ENCODE measurements at regions not wholly inside any gene's neighbourhood (a gene's known extent, or its start where the extent isn't known, plus 50 kb on each side); places are given as distances from the start of the nearest gene placed in this dataset.

DNA sequence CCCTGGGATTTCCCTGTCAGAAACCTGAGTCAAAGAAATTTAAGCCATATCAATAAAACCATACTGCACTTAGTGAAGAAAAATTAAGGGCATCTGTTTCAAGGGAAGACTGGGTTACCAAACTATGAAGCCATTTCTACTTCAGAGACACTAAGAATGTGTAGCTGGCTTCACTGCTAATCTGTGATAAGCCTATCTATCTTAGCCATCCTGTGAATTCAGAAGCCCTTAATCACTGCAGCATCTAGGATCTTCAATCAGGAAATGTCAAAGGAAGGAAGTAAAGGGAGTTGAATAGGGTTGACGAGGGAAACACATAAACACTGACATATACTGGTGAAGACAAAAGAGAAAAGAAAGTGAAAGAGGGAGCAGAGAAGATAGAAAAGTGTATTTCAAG lies 777.6 kb upstream of the DIAPH2 start:
- TF ChIP-seq, protein P1, sequence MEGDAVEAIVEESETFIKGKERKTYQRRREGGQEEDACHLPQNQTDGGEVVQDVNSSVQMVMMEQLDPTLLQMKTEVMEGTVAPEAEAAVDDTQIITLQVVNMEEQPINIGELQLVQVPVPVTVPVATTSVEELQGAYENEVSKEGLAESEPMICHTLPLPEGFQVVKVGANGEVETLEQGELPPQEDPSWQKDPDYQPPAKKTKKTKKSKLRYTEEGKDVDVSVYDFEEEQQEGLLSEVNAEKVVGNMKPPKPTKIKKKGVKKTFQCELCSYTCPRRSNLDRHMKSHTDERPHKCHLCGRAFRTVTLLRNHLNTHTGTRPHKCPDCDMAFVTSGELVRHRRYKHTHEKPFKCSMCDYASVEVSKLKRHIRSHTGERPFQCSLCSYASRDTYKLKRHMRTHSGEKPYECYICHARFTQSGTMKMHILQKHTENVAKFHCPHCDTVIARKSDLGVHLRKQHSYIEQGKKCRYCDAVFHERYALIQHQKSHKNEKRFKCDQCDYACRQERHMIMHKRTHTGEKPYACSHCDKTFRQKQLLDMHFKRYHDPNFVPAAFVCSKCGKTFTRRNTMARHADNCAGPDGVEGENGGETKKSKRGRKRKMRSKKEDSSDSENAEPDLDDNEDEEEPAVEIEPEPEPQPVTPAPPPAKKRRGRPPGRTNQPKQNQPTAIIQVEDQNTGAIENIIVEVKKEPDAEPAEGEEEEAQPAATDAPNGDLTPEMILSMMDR (IDR thresholded peaks at IDR 0.05 in 4 of 5, conservative IDR thresholded peaks at IDR 0.05 in 1 of 5) = no peak
- TF ChIP-seq POLR2A (IDR thresholded peaks at IDR 0.05) = no peak
- no peak for ATAC-seq
- intact Hi-C loops (cut with DNase I; ENCODE audit: low total_unique reads) = no loop called here

DNA sequence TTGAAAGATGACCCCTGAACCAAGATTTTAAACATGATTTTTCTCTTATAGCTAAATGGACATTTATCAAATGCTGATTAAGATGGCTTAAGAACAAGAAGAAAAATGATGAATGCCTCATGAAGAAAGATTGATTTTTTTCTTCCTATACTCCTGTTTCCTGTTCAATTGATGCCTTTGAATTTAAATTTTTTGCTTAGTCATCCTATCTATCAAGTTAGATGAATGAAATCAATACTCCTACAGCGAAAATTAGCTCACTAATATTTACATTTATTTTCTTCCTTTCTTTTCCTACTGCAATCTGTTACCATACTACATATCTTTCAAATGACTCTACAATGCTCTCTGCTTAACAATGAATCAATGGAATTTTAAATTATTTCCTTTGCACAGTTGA lies 773.6 kb upstream of the DIAPH2 start:
- no peak overlapping the region for H3K4me3 ChIP-seq
- H3K36me3 ChIP-seq = no peaks in the 10 kb centered on the region
- H3K9me3 ChIP-seq = no peaks in the 10 kb centered on the region
- in situ Hi-C loops (cut with MboI; ENCODE audit: low sequenced_read_pairs in 4 of 4) (no loop called here), intact Hi-C loops (cut with DNase I; ENCODE audit: low total_unique reads) (no loop called here)
- no peak for ATAC-seq
- no peak overlapping the region for H3K27ac ChIP-seq
- H3K27me3 ChIP-seq = no peaks in the 10 kb centered on the region
- no peaks in the 10 kb centered on the region for H3K4me1 ChIP-seq
- no peak for DNase-seq
- TF ChIP-seq POLR2A (IDR thresholded peaks at IDR 0.05) = no peak
- TF ChIP-seq, protein P1 (IDR thresholded peaks at IDR 0.05 in 4 of 5, conservative IDR thresholded peaks at IDR 0.05 in 1 of 5) = no peak

More for the DNA sequence above, 777.6 kb upstream of the DIAPH2 start:
- no peak for DNase-seq
- in situ Hi-C loops (cut with MboI; ENCODE audit: low sequenced_read_pairs in 4 of 4) = no loop called here
- Histone ChIP-seq H3K4me1 (no peaks in the 10 kb centered on the region), H3K9me3 (no peaks in the 10 kb centered on the region), H3K36me3 (no peaks in the 10 kb centered on the region), H3K4me3 (no peak overlapping the region), H3K27ac (no peak overlapping the region), H3K27me3 (no peaks in the 10 kb centered on the region)

DNA sequence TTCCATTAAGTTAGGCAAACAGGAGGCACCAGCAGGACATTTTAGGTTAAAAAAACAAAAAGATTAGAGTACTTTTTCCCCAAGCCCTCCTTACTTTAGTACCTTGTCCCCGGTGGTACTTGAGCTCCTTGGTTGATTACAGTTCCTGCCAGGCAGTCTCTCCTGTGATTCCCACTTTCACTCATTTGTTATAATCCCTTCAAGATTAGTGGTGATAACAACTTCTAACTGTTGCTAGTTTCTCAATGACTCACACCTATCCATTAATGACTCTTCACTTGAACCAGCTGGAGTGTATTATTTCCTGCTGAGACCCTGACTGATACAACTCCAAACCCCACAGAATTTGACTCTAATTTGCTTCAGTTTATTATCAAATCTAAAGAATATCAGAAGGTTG lies 765.0 kb upstream of the DIAPH2 start:
- in situ Hi-C loops (cut with MboI; ENCODE audit: low sequenced_read_pairs in 4 of 4) = no loop called here
- H3K4me1 ChIP-seq = no peaks in the 10 kb centered on the region
- no peaks in the 10 kb centered on the region for H3K9me3 ChIP-seq
- ATAC-seq = no peak
- intact Hi-C loops (cut with DNase I; ENCODE audit: low total_unique reads) = no loop called here
- no peak overlapping the region for H3K4me3 ChIP-seq
- no peak for DNase-seq
- H3K27ac ChIP-seq = no peak overlapping the region
- H3K27me3 ChIP-seq = no peaks in the 10 kb centered on the region
- TF ChIP-seq, protein P1 (IDR thresholded peaks at IDR 0.05 in 4 of 5, conservative IDR thresholded peaks at IDR 0.05 in 1 of 5) = no peak
- no peak for TF ChIP-seq POLR2A (IDR thresholded peaks at IDR 0.05)
- no peaks in the 10 kb centered on the region for H3K36me3 ChIP-seq

DNA sequence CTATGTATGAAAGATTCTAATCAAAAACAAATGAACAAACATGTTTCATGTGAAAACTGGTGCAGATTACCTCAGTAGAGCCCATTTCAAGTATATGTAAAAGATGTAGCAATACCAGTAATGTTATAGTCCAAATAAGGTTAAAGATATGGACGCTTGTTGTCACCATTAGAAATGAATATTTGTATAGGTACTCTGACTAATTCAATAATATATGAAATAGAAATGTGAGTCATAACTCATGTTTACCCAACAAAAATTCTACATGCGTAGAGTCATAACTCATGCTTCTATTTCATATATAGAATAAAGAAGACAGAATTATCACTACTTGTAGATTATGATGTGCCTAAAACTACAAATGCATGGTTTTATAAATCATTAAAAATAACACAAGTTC lies 739.1 kb upstream of the DIAPH2 start:
- ATAC-seq = no peak
- intact Hi-C loops (cut with DNase I; ENCODE audit: low total_unique reads) = no loop called here

DNA sequence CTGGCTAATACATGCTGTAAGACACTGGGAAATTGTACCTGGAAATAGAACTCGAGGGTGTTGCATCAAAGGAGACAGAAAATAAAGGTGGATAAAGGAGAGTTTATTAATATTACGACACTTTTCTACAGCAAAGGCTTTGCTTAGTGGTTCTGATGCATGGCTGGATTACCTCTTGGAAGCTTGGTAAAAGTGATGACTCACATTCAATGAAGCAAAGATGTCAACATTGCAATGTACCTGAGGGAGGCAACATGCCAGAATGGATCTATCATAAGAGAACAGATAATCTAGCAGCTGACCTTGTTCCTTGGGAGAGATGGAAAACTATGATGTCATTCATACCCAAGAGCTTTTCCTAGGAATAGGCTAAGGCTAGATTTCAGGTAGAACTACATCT lies 735.1 kb upstream of the DIAPH2 start:
- in situ Hi-C loops (cut with MboI; ENCODE audit: low sequenced_read_pairs in 4 of 4) (no loop called here), intact Hi-C loops (cut with DNase I; ENCODE audit: low total_unique reads) (no loop called here)
- Histone ChIP-seq H3K36me3 (no peaks in the 10 kb centered on the region), H3K27me3 (no peaks in the 10 kb centered on the region), H3K27ac (no peak overlapping the region), H3K9me3 (no peaks in the 10 kb centered on the region), H3K4me3 (no peak overlapping the region), H3K4me1 (no peaks in the 10 kb centered on the region)
- no peak for DNase-seq
- no peak for ATAC-seq
- TF ChIP-seq POLR2A (IDR thresholded peaks at IDR 0.05) = no peak
- TF ChIP-seq, protein P1 (IDR thresholded peaks at IDR 0.05 in 4 of 5, conservative IDR thresholded peaks at IDR 0.05 in 1 of 5) = no peak

More for the DNA sequence above, 739.1 kb upstream of the DIAPH2 start:
- no peaks in the 10 kb centered on the region for H3K27me3 ChIP-seq
- no peaks in the 10 kb centered on the region for H3K36me3 ChIP-seq
- DNase-seq = no peak
- H3K27ac ChIP-seq = no peak overlapping the region
- H3K4me3 ChIP-seq = no peak overlapping the region
- H3K4me1 ChIP-seq = no peaks in the 10 kb centered on the region
- H3K9me3 ChIP-seq = no peaks in the 10 kb centered on the region
- in situ Hi-C loops (cut with MboI; ENCODE audit: low sequenced_read_pairs in 4 of 4) = no loop called here
- TF ChIP-seq POLR2A (IDR thresholded peaks at IDR 0.05) = no peak
- TF ChIP-seq, protein P1 (IDR thresholded peaks at IDR 0.05 in 4 of 5, conservative IDR thresholded peaks at IDR 0.05 in 1 of 5) = no peak
